GM12891 (cell line): ENCODE measurements at regions not wholly inside any gene's neighbourhood (a gene's known extent, or its start where the extent isn't known, plus 50 kb on each side); places are given as distances from the start of the nearest gene placed in this dataset.

Experiments used
- POLR2A ChIP-seq: IDR thresholded peaks from 2 replicates; pipeline ENCODE4 v1.6.1; 2011; ENCODE audit warnings: low read depth, low read length, control low read depth
- POLR2AphosphoS5 ChIP-seq: IDR thresholded peaks from 2 replicates; pipeline ENCODE4 v1.6.1; 2011; ENCODE audit warnings: low read depth, low read length, control low read depth
- POU2F2 ChIP-seq: IDR thresholded peaks from 2 replicates; pipeline ENCODE4 v1.6.1; 2011; ENCODE audit warnings: low read depth, mild to moderate bottlenecking, control low read depth, low read length, moderate library complexity
- SPI1 ChIP-seq: IDR thresholded peaks from 2 replicates; pipeline ENCODE4 v1.6.1; 2011; ENCODE audit warnings: low read depth, low read length, control low read depth
- TAF1 ChIP-seq: IDR thresholded peaks from 2 replicates; pipeline ENCODE4 v1.6.1; 2011; ENCODE audit warnings: low read depth, low read length, control low read depth

DNA sequence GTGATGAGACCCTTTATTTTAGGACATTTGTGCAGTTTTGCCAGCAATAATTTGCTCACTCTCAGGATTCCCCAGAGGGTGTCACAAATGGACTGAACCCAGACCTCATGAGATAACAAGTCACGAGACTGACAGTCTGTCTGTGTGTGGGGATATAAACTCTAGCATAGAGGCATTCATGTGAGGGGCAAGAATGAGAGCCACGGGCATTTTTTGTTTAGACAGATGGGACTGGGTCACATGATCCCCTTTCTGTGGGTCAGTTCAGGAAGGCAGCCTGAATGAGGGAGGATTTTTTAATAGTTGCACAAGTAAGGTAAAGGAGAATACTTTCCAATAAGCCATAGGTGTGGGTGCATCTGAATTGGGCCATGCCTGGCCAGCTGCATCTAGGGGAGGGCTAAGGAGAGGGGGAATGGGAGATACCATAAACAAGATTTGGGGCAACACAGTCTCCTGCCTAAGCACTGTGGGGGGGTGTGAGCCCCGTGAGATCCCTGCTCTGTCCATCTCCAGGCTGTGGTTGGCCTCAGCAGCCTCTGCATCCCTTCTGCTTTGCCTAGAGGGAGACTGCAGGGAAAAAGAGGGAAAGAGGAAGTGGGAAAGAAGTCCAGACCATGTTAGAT lies 66.6 kb downstream of the NAV1 start:
- TF ChIP-seq POLR2A (no peak), TAF1 (no peak), POLR2AphosphoS5 (no peak), SPI1 (no peak), POU2F2 (no peak)
